Esophagus muscularis mucosa (tissue), 4 donors: ENCODE measurements at regions not wholly inside any gene's neighbourhood (a gene's known extent, or its start where the extent isn't known, plus 50 kb on each side); places are given as distances from the start of the nearest gene placed in this dataset.

Experiments used
- DNase-seq: peaks from one replicate; pipeline ENCODE4 v3.0.0-alpha.2; 2017; ENCODE audit errors: extremely low spot score
- H3K27ac ChIP-seq, 4 donors: fragments of 200-600 bp; sonication (generic); replicated peaks in 1 of 4; 1 replicate in 3 of 4; 2 replicates in 1 of 4; pipeline ENCODE4 v1.5.1; 2016 to 2019; ENCODE audit warnings: mild to moderate bottlenecking in 1 of 4
- H3K27me3 ChIP-seq, 4 donors: fragments of 200-600 bp; sonication (generic); one replicate each; pipeline versions ENCODE4 v1.5.1 to v1.6.0; 2016 to 2019
- H3K36me3 ChIP-seq, 4 donors: fragments of 200-600 bp; sonication (generic); one replicate each; pipeline ENCODE4 v1.5.1; 2016 to 2019
- H3K4me1 ChIP-seq, 4 donors: fragments of 200-600 bp; sonication (generic); one replicate each; pipeline ENCODE4 v1.5.1; 2016 to 2019
- H3K4me3 ChIP-seq, 4 donors: fragments of 200-600 bp; sonication (generic); 1 replicate in 2 of 4; 2 replicates in 2 of 4; pipeline ENCODE4 v1.5.1; 2016 to 2019; ENCODE audit warnings: mild to moderate bottlenecking in 4 of 4, moderate library complexity in 1 of 4
- H3K9me3 ChIP-seq, 4 donors: fragments of 200-600 bp; sonication (generic); 1 replicate in 3 of 4; 2 replicates in 1 of 4; pipeline ENCODE4 v1.5.1; 2016 to 2019
- EP300 ChIP-seq: sonication (generic); formaldehyde crosslinking; IDR thresholded peaks from one replicate; pipeline ENCODE4 v1.6.1; 2017; ENCODE audit warnings: antibody characterized with exemption
- POLR2A ChIP-seq: fragments of 450-650 bp; IDR thresholded peaks from one replicate; pipeline ENCODE4 v1.6.1; 2017; ENCODE audit warnings: antibody characterized with exemption, moderate library complexity, mild to moderate bottlenecking, low read depth
- POLR2AphosphoS5 ChIP-seq, 2 donors: sonication (generic); formaldehyde crosslinking; IDR thresholded peaks; one replicate each; pipeline ENCODE4 v1.6.1; 2017; ENCODE audit warnings: antibody characterized with exemption in 2 of 2
- WGBS: methylation state at CpG from one replicate; pipeline ENCODE4 v1.1.5; 2018; 5-methylcytosine and 5-hydroxymethylcytosine counted together
- intact Hi-C: fragments of 100-400 bp; cut with DNase I; formaldehyde crosslinking; loops from one replicate; pipeline ENCODE4 v1.15.1; 2023
- TF ChIP-seq, protein P1 (sequence below), 3 experiments: fragments of 200-600 bp in 2 of 3; fragments of 450-650 bp in 1 of 3; sonication (generic) in 2 of 3; IDR thresholded peaks; one replicate each; pipeline ENCODE4 v1.5.1; 2017 to 2019; ENCODE audit warnings: antibody characterized with exemption in 3 of 3, mild to moderate bottlenecking in 2 of 3, moderate library complexity in 1 of 3

DNA sequence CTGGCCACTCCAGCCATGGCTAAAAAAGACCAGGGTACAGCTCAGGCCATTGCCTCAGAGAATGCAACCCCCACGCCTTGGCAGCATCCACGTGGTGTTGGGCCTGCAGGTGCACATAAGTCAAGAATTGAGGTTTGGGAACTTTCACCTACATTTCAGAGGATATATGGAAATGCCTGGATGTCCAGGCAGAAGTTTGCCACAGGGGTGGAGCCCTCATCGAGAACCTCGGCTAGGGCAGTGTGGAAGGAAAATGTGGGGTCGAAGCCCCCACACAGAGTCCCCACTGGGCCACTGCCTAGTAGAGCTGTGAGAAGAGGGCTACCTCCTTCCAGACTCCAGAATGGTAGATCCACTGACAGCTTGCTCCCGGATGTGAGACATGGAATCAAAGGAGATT lies 477.3 kb downstream of the LPIN1 start:
- WGBS: 88% methylated on average over 4 of the region's 6 CpGs
- TF ChIP-seq POLR2AphosphoS5 (IDR thresholded peaks at IDR 0.05) (no peak), EP300 (no peak), POLR2A (no peak)
- TF ChIP-seq, protein P1, sequence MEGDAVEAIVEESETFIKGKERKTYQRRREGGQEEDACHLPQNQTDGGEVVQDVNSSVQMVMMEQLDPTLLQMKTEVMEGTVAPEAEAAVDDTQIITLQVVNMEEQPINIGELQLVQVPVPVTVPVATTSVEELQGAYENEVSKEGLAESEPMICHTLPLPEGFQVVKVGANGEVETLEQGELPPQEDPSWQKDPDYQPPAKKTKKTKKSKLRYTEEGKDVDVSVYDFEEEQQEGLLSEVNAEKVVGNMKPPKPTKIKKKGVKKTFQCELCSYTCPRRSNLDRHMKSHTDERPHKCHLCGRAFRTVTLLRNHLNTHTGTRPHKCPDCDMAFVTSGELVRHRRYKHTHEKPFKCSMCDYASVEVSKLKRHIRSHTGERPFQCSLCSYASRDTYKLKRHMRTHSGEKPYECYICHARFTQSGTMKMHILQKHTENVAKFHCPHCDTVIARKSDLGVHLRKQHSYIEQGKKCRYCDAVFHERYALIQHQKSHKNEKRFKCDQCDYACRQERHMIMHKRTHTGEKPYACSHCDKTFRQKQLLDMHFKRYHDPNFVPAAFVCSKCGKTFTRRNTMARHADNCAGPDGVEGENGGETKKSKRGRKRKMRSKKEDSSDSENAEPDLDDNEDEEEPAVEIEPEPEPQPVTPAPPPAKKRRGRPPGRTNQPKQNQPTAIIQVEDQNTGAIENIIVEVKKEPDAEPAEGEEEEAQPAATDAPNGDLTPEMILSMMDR (IDR thresholded peaks at IDR 0.05): no peak

GRCh38 chr2:12226653-12227052 lies 480.2 kb downstream of the LPIN1 start:
- no peaks in the 10 kb centered on the region for H3K36me3 ChIP-seq
- DNase-seq: no peak
- no peaks in the 10 kb centered on the region for H3K4me1 ChIP-seq
- TF ChIP-seq EP300 (no peak), POLR2A (no peak), POLR2AphosphoS5 (IDR thresholded peaks at IDR 0.05) (no peak)
- TF ChIP-seq, protein P1 (IDR thresholded peaks at IDR 0.05): no peak
- intact Hi-C loops: no loop called here
- no peak overlapping the region for H3K27ac ChIP-seq
- H3K27me3 ChIP-seq: no peaks in the 10 kb centered on the region
- no peak overlapping the region for H3K4me3 ChIP-seq
- peaks cover 0 to 10% (median 2%) of the 10 kb centered on the region in 4 donors for H3K9me3 ChIP-seq

More for the DNA sequence above, 477.3 kb downstream of the LPIN1 start:
- Histone ChIP-seq H3K4me1 (no peaks in the 10 kb centered on the region), H3K27me3 (no peaks in the 10 kb centered on the region), H3K9me3 (peaks cover 0 to 10% (median 2%) of the 10 kb centered on the region in 4 donors), H3K4me3 (no peak overlapping the region), H3K36me3 (no peaks in the 10 kb centered on the region), H3K27ac (no peak overlapping the region)
- intact Hi-C loops: no loop called here
- no peak for DNase-seq

DNA sequence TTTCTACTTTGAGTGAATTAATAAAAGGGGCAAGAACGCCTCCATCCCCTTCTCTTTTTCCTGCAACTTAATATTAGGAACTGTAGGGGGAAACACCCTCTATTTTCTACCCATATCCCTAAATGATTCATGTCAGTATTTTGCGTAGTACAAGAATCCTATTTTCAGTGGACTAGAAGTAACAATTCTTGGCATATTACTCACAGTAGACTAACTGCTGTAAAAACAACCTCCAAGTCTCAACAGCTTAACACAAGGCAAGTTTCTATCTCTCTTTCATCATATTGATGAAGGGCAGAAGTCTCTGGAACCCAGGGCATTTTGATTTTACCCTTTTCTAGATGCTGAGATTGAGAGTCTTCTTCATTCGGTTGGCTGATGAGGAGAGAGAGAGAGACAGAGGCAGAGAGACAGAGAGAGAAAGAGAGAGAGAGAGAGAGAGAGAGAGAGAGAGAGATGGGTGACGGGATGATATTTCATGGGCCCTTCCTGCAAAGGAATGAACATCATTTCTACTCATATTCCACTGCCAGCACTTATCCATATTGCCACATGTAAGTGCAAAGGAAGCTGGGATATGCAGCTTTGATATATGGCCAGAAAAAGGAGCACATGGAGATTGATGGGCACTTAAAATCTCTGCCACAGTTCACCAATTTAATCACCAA lies 481.6 kb downstream of the LPIN1 start:
- WGBS: 78% methylated on average over 4 of the region's 4 CpGs
- H3K36me3 ChIP-seq: no peaks in the 10 kb centered on the region
- no peaks in the 10 kb centered on the region for H3K4me1 ChIP-seq
- intact Hi-C loops: no loop called here
- no peak overlapping the region for H3K4me3 ChIP-seq
- TF ChIP-seq POLR2A: no peak
- no peak for TF ChIP-seq POLR2AphosphoS5 (IDR thresholded peaks at IDR 0.05)
- TF ChIP-seq, protein P1 (IDR thresholded peaks at IDR 0.05): no peak
- TF ChIP-seq EP300: no peak
- H3K9me3 ChIP-seq: peaks cover 0 to 10% (median 2%) of the 10 kb centered on the region in 4 donors
- no peak overlapping the region for H3K27ac ChIP-seq
- DNase-seq: no peak
- H3K27me3 ChIP-seq: no peaks in the 10 kb centered on the region

DNA sequence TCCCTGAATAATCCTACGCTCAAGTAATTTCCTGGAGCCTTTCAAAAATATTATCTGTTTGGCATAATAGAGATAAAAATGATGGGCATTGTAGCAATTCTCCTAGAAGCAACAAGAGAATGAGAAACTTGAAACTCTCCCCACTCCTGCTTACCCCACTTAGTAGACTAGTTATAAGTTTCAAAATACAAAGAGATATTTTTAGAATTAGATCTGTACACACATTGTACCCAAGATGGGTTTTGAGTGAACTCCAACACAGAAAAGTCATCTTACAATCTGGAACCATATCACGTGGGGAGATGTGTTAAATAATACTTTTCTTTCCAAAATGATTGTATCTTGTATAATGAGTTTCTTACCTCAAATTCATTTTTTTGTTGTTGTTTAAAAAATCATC lies 484.9 kb downstream of the LPIN1 start:
- Histone ChIP-seq H3K4me3 (no peak overlapping the region), H3K4me1 (peaks cover 0 to 3% (median under 1%) of the 10 kb centered on the region in 4 donors), H3K27ac (no peak overlapping the region), H3K27me3 (no peaks in the 10 kb centered on the region), H3K36me3 (no peaks in the 10 kb centered on the region), H3K9me3 (no peaks in the 10 kb centered on the region)
- no peak for TF ChIP-seq POLR2AphosphoS5 (IDR thresholded peaks at IDR 0.05)
- TF ChIP-seq EP300: no peak
- TF ChIP-seq, protein P1 (IDR thresholded peaks at IDR 0.05): no peak
- no peak for TF ChIP-seq POLR2A
- intact Hi-C loops: no loop called here
- DNase-seq: no peak
- WGBS: 87% methylated on average over 2 of the region's 2 CpGs

DNA sequence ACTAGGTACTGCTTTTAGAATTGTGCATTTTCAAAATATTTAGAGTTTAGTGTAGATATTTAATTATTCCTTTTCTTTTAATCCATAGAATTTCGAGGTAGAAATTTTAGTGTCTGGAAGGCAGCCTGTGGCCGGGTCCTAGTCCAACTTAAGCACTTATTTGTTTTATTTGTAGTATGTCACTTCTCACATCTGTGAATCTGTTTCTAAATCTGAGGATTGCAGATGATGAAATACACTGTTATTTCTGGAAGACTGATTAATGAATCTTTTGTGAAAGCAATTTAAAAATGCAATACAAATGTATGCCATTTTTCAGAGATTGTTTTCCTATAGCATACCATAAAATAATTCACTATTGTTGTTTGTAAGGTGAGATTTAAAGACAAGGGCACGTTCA lies 483.9 kb upstream of the TRIB2 start:
- H3K27ac ChIP-seq: no peak overlapping the region
- 76% methylated on average over 3 of the region's 3 CpGs for WGBS
- H3K4me1 ChIP-seq: peaks cover 0 to 10% (median 6%) of the 10 kb centered on the region in 4 donors
- no peak for TF ChIP-seq POLR2AphosphoS5 (IDR thresholded peaks at IDR 0.05)
- TF ChIP-seq, protein P1 (IDR thresholded peaks at IDR 0.05): no peak
- no peak for TF ChIP-seq POLR2A
- TF ChIP-seq EP300: no peak
- H3K4me3 ChIP-seq: no peak overlapping the region
- intact Hi-C loops: no loop called here
- no peaks in the 10 kb centered on the region for H3K9me3 ChIP-seq
- DNase-seq: no peak
- H3K36me3 ChIP-seq: no peaks in the 10 kb centered on the region
- H3K27me3 ChIP-seq: no peaks in the 10 kb centered on the region
